MM.1S (cell line): ENCODE measurements at regions not wholly inside any gene's neighbourhood (a gene's known extent, or its start where the extent isn't known, plus 50 kb on each side); places are given as distances from the start of the nearest gene placed in this dataset.

Source experiments
- DNase-seq: peaks from one replicate; pipeline ENCODE4 v3.0.0-alpha.2; 2015
- H2AFZ ChIP-seq: fragments of 300-600 bp; sonication (generic); 2 replicates; pipeline ENCODE4 v1.6.0; 2016; ENCODE audit warnings: antibody characterized with exemption, low read length
- H3F3A ChIP-seq: fragments of 300-600 bp; sonication (generic); 2 replicates; pipeline ENCODE4 v1.6.1; 2016; ENCODE audit warnings: mild to moderate bottlenecking, antibody characterized with exemption, low read length, moderate library complexity, mixed read lengths; ENCODE audit not compliant: insufficient read depth
- H3K27ac ChIP-seq: fragments of 300-600 bp; sonication (generic); 2 replicates; pipeline ENCODE4 v1.5.1; 2016; ENCODE audit warnings: mild to moderate bottlenecking, low read length
- H3K27me3 ChIP-seq: fragments of 300-600 bp; sonication (generic); replicated peaks from 2 replicates; pipeline ENCODE4 v1.6.0; 2016; ENCODE audit warnings: low read length; ENCODE audit not compliant: insufficient read depth
- H3K36me3 ChIP-seq: fragments of 300-600 bp; sonication (generic); replicated peaks from 2 replicates; pipeline ENCODE4 v1.6.1; 2016; ENCODE audit warnings: mild to moderate bottlenecking, low read length, mixed read lengths; ENCODE audit not compliant: insufficient read depth
- H3K4me1 ChIP-seq: fragments of 300-600 bp; sonication (generic); 2 replicates; pipeline ENCODE4 v1.6.1; 2016; ENCODE audit warnings: low read length, mixed read lengths
- H3K4me2 ChIP-seq: fragments of 300-600 bp; sonication (generic); 2 replicates; pipeline ENCODE4 v1.6.0; 2016; ENCODE audit warnings: low read depth, low read length
- H3K4me3 ChIP-seq: fragments of 300-600 bp; sonication (generic); 2 replicates; pipeline ENCODE4 v1.5.1; 2016; ENCODE audit warnings: low read length, mixed read lengths
- H3K79me2 ChIP-seq: fragments of 300-600 bp; sonication (generic); 2 replicates; pipeline ENCODE4 v1.6.1; 2016; ENCODE audit warnings: mixed run types, low read length, mixed read lengths
- H3K9ac ChIP-seq: fragments of 300-600 bp; sonication (generic); 2 replicates; pipeline ENCODE4 v1.6.1; 2016; ENCODE audit warnings: low read length, mixed read lengths
- H3K9me2 ChIP-seq: fragments of 300-600 bp; sonication (generic); replicated peaks from 2 replicates; pipeline ENCODE4 v1.6.1; 2016; ENCODE audit warnings: mild to moderate bottlenecking, low read length, mixed read lengths; ENCODE audit not compliant: insufficient read depth
- H3K9me3 ChIP-seq: fragments of 300-600 bp; sonication (generic); replicated peaks from 2 replicates; pipeline ENCODE4 v1.6.1; 2016; ENCODE audit warnings: mild to moderate bottlenecking, low read length, mixed read lengths; ENCODE audit not compliant: insufficient read depth
- H4K20me1 ChIP-seq: fragments of 300-600 bp; sonication (generic); 2 replicates; pipeline ENCODE4 v1.6.1; 2016; ENCODE audit warnings: mild to moderate bottlenecking, low read length, moderate library complexity, mixed read lengths; ENCODE audit not compliant: insufficient read depth
- EZH2 ChIP-seq: fragments of 300-600 bp; sonication (generic); optimal IDR thresholded peaks from 2 replicates; pipeline ENCODE3; 2017; ENCODE audit warnings: low read depth, mild to moderate bottlenecking, antibody characterized with exemption, low read length, mixed read lengths
- EZH2phosphoT487 ChIP-seq: fragments of 300-600 bp; sonication (generic); IDR thresholded peaks from 2 replicates; pipeline ENCODE4 v1.6.1; 2018; ENCODE audit warnings: antibody characterized with exemption, low read length
- TF ChIP-seq, protein P1 (sequence below): fragments of 300-600 bp; sonication (generic); IDR thresholded peaks from 2 replicates; pipeline ENCODE4 v1.5.1; 2016; ENCODE audit warnings: antibody characterized with exemption, low read length, mixed read lengths

GRCh38 chr2:175832866-175833265 lies 169.2 kb downstream of the LNPK start:
- Histone ChIP-seq H4K20me1 (no peaks in the 10 kb centered on the region), H3K27ac (no peak overlapping the region), H3K36me3 (no peaks in the 10 kb centered on the region), H3K9me3 (no peaks in the 10 kb centered on the region), H3K27me3 (no peaks in the 10 kb centered on the region), H3K9ac (no peak overlapping the region), H3K4me1 (no peaks in the 10 kb centered on the region), H2AFZ (no peak overlapping the region), H3K9me2 (no peaks in the 10 kb centered on the region), H3K4me2 (no peak overlapping the region), H3F3A (no peaks in the 10 kb centered on the region), H3K4me3 (no peak overlapping the region), H3K79me2 (no peaks in the 10 kb centered on the region)
- DNase-seq = no peak
- no peak for TF ChIP-seq EZH2phosphoT487
- no peak for TF ChIP-seq EZH2
- TF ChIP-seq, protein P1, sequence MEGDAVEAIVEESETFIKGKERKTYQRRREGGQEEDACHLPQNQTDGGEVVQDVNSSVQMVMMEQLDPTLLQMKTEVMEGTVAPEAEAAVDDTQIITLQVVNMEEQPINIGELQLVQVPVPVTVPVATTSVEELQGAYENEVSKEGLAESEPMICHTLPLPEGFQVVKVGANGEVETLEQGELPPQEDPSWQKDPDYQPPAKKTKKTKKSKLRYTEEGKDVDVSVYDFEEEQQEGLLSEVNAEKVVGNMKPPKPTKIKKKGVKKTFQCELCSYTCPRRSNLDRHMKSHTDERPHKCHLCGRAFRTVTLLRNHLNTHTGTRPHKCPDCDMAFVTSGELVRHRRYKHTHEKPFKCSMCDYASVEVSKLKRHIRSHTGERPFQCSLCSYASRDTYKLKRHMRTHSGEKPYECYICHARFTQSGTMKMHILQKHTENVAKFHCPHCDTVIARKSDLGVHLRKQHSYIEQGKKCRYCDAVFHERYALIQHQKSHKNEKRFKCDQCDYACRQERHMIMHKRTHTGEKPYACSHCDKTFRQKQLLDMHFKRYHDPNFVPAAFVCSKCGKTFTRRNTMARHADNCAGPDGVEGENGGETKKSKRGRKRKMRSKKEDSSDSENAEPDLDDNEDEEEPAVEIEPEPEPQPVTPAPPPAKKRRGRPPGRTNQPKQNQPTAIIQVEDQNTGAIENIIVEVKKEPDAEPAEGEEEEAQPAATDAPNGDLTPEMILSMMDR = no peak

DNA sequence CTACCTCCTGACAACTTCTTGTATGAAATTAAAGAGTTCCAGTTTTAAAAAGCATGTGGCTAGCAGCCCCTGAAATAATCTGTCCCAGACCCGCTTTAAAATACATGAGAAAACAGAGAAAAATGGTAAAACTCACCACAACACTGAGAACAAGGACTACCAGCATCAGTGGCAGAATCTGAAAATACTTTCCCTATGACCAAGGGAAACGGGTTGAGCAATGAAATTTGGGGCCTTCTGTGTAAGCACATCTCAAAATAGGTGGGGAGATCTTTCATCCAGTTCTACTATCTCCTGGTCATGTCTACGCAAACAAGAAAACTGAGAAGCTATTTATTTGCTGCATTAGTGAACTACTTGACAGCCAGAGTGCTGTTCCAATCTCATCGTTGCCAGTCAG lies 172.3 kb downstream of the LNPK start:
- H3K4me2 ChIP-seq = no peak overlapping the region
- no peaks in the 10 kb centered on the region for H3K9me2 ChIP-seq
- H4K20me1 ChIP-seq = no peaks in the 10 kb centered on the region
- H3K9ac ChIP-seq = no peak overlapping the region
- no peak overlapping the region for H3K4me3 ChIP-seq
- no peak overlapping the region for H3K27ac ChIP-seq
- no peak for DNase-seq
- H3K27me3 ChIP-seq = no peaks in the 10 kb centered on the region
- no peaks in the 10 kb centered on the region for H3F3A ChIP-seq
- TF ChIP-seq, protein P1 = no peak
- TF ChIP-seq EZH2 = no peak
- TF ChIP-seq EZH2phosphoT487 = no peak
- H3K36me3 ChIP-seq = no peaks in the 10 kb centered on the region
- H2AFZ ChIP-seq = no peak overlapping the region
- H3K79me2 ChIP-seq = no peaks in the 10 kb centered on the region
- H3K4me1 ChIP-seq = no peaks in the 10 kb centered on the region
- no peaks in the 10 kb centered on the region for H3K9me3 ChIP-seq

- Histone ChIP-seq H3K9me3 (no peaks in the 10 kb centered on the region), H3K27me3 (no peaks in the 10 kb centered on the region), H3K4me1 (no peaks in the 10 kb centered on the region), H3K4me3 (no peak overlapping the region), H3K27ac (no peak overlapping the region), H3K79me2 (no peaks in the 10 kb centered on the region), H3F3A (no peaks in the 10 kb centered on the region), H4K20me1 (no peaks in the 10 kb centered on the region), H3K9me2 (no peaks in the 10 kb centered on the region), H3K36me3 (no peaks in the 10 kb centered on the region), H3K4me2 (no peak overlapping the region), H3K9ac (no peak overlapping the region), H2AFZ (no peak overlapping the region)
- DNase-seq = no peak
- TF ChIP-seq EZH2 (no peak), EZH2phosphoT487 (no peak)
- TF ChIP-seq, protein P1 = no peak
Measured at GRCh38 chr2:175827856-175828255, 174.2 kb downstream of the LNPK start.

- DNase-seq = no peak
- no peaks in the 10 kb centered on the region for H3K27me3 ChIP-seq
- H3K4me3 ChIP-seq = no peak overlapping the region
- TF ChIP-seq EZH2 (no peak), EZH2phosphoT487 (no peak)
- TF ChIP-seq, protein P1 = no peak
- no peaks in the 10 kb centered on the region for H3K9me2 ChIP-seq
- no peaks in the 10 kb centered on the region for H4K20me1 ChIP-seq
- H2AFZ ChIP-seq = no peak overlapping the region
- H3F3A ChIP-seq = no peaks in the 10 kb centered on the region
- H3K79me2 ChIP-seq = no peaks in the 10 kb centered on the region
- no peaks in the 10 kb centered on the region for H3K4me1 ChIP-seq
- H3K9me3 ChIP-seq = no peaks in the 10 kb centered on the region
- H3K9ac ChIP-seq = no peak overlapping the region
- no peak overlapping the region for H3K27ac ChIP-seq
- H3K36me3 ChIP-seq = no peaks in the 10 kb centered on the region
- H3K4me2 ChIP-seq = no peak overlapping the region
Measured at GRCh38 chr2:175824243-175824642, 177.8 kb downstream of the LNPK start.
